Astrocyte (in vitro differentiated cells and primary cell): ENCODE measurements at regions not wholly inside any gene's neighbourhood (a gene's known extent, or its start where the extent isn't known, plus 50 kb on each side); places are given as distances from the start of the nearest gene placed in this dataset.

ENCODE experiments used
- EZH2 ChIP-seq: IDR thresholded peaks from 2 replicates; pipeline ENCODE4 v1.6.1; 2012; ENCODE audit warnings: mild to moderate bottlenecking, low read length, inconsistent platforms; ENCODE audit not compliant: insufficient read depth
- TF ChIP-seq, protein P1 (sequence below): IDR thresholded peaks from 2 replicates; pipeline ENCODE4 v1.5.1; 2011; ENCODE audit warnings: low read depth, mild to moderate bottlenecking, inconsistent platforms, low read length, moderate library complexity; ENCODE audit not compliant: insufficient read depth

DNA sequence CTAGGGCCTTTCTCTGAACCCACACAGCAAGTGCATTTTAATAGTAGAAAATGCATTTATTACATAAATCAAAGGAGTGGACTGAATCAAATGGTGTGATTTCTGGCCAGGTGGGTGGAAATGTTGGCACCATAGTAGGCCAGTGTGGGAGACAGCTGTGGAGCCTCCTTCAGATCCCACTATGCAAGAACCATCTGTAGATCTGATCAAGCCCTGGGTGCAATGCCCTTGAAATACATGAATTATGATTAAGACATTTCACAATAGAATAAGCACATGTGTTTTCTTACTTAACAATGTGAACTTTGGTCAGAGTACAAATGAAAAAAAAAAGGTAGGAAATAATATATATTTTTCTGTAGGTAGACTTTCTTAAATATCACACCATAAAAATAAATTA lies 204.3 kb downstream of the PCDH7 start:
- TF ChIP-seq EZH2 = no peak
- TF ChIP-seq, protein P1, sequence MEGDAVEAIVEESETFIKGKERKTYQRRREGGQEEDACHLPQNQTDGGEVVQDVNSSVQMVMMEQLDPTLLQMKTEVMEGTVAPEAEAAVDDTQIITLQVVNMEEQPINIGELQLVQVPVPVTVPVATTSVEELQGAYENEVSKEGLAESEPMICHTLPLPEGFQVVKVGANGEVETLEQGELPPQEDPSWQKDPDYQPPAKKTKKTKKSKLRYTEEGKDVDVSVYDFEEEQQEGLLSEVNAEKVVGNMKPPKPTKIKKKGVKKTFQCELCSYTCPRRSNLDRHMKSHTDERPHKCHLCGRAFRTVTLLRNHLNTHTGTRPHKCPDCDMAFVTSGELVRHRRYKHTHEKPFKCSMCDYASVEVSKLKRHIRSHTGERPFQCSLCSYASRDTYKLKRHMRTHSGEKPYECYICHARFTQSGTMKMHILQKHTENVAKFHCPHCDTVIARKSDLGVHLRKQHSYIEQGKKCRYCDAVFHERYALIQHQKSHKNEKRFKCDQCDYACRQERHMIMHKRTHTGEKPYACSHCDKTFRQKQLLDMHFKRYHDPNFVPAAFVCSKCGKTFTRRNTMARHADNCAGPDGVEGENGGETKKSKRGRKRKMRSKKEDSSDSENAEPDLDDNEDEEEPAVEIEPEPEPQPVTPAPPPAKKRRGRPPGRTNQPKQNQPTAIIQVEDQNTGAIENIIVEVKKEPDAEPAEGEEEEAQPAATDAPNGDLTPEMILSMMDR = no peak
